IPS-NIHi7 (cell line): ENCODE measurements at regions not wholly inside any gene's neighbourhood (a gene's known extent, or its start where the extent isn't known, plus 50 kb on each side); places are given as distances from the start of the nearest gene placed in this dataset.
A peak's percentile ranks its signal among the peaks of the same experiment; 100 is the strongest.
"Not testable (repeated sequence)": the region's sequence is repeated elsewhere in the genome, so short reads cannot be mapped to it uniquely, and the experiment has no call there.

ENCODE experiments used
- DNase-seq: peaks from one replicate; pipeline ENCODE4 v3.0.0; 2012; ENCODE audit warnings: mixed read lengths; ENCODE audit errors: extremely low spot score

DNA sequence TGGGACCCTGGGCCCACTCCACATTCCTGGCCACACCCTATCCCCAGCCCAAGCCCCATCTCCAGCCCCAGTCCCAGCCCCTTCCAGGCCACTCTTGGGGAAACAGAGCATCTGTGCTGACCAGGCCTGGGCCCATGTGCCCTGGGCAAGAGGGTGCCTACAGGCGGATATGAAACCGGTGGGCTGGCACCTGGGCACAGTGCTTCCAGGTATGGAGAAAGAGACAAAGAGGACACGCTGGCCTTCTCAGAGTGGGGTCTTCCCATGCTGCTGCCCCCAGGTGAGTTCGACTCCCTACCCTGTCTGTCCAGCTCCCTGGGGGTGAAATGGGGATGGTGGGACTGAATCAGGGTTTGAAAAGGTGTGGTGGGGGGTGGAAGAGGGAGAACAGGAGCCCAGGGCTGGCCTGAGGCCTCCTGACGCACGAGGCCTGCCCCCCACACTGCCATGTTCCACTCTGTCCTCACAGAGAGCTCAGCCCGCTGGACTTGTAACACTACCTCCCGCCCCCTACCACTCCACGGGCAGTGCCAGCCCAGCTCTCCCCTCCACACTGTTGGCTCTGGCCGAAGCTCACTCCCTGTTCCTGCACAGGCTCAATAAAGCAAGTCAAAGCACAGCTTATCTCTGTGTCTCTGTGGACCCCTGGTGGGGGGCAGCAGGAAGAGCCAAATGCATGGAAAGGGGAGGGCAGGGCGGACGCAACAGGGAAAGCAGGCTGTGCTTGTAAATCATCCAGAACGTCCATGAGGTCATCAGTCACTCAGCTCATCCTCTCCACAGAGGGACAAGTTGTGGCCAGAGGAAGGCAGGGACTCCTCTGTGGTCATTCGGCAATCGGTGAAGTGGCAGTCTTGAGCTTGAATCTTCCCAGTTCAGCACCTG, 71.1 kb upstream of the TMEM97 start:
- DNase-seq, result peak; percentile 30

GRCh38 chr17:28249706-28250105, 69.3 kb upstream of the TMEM97 start:
- DNase-seq, result no peak

- no peak for DNase-seq
Measured at GRCh38 chr17:28252436-28252835, 66.6 kb upstream of the TMEM97 start.

- DNase-seq, result no peak
Measured at GRCh38 chr17:28253663-28254062, 65.3 kb upstream of the TMEM97 start.

DNA sequence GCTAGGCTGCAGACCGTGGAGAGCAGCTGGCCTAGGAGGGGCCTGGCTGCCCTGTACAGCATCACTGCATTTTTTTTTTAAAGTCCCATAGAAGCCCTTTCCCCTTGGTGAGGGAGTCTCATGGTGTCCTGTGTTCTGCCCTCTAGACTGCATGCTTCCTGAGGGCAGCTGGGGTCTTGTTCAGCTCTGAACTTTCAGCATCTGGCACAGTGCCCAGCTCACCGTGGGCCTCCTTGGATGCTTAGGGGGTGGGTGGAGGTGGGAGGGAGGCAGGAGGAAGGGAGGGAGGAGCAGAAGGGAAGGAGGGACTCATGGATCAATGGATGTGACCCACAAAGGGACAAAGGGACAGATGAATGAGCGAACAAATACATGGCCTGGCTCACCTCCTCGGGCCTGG, 63.4 kb upstream of the TMEM97 start:
- DNase-seq, result no peak

DNA sequence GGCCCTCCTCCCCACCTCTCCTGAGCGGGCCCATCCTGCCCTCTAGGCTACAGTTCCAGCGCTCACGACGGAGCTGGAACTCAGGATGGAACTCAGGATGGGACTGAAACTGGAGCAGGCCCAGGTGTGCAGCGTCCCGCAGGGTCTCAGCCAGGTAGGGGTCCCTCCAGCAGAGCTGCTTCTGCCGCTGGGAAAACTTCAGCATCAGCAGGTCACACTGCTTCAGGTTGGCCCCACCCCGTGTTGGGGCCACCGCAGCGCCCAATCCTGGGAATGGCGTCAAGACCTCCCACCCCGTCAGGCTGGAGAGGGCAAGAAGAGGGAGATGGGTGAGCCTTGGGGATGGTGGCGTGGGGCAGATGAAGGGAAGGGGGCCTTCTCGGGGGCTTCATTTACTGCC, 62.6 kb upstream of the TMEM97 start:
- no peak for DNase-seq

DNA sequence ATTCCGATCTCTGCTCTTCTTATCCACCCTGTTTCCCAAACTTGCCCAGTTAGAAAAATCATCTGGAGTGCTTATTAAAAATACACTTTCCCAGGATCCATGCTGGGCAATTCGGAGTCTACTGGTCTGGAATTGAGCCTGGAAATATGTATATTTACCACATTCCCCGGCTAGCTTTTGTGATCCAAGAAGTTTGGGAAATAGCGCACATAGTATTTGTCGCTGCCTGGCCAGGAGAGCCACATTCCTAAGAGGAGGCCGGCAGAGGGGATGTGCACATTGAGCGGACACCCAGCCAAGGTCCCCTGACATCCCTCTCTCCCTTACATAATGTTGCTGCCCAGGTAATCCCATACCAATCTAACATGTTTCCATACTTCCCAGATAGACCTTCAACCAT, 62.1 kb upstream of the TMEM97 start:
- no peak for DNase-seq

DNA sequence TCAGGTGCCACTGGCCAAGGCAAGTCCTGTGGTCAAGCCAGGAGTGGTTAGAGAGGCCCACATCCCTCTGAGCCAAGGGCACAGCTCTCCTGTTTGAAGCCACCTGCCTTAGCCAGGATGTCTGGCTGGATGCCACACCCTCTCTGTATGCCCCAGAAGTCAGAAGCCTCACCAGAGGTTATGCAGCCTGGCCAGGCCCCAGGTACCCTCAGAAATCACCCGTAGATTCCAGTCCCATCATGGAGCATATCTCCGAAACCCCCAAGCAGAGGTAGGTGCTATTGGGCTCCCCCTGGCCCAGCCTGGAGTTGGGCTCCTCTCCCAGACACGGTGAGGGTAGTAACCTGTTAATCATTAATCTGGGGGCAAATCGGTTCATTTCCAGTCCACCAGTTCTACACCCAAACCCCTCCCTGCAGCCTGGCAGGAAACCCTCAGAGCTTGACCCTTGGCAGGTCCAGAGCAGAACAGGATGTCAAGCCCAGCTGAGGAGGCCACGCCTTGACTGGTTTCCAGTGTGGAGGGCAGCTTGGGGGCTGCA, 60.6 kb upstream of the TMEM97 start:
- DNase-seq, result no peak

GRCh38 chr17:28261219-28261618, 57.8 kb upstream of the TMEM97 start:
- no peak for DNase-seq

- DNase-seq, result not testable (repeated sequence)
Measured at GRCh38 chr17:28262123-28262745, 56.8 kb upstream of the TMEM97 start.

DNA sequence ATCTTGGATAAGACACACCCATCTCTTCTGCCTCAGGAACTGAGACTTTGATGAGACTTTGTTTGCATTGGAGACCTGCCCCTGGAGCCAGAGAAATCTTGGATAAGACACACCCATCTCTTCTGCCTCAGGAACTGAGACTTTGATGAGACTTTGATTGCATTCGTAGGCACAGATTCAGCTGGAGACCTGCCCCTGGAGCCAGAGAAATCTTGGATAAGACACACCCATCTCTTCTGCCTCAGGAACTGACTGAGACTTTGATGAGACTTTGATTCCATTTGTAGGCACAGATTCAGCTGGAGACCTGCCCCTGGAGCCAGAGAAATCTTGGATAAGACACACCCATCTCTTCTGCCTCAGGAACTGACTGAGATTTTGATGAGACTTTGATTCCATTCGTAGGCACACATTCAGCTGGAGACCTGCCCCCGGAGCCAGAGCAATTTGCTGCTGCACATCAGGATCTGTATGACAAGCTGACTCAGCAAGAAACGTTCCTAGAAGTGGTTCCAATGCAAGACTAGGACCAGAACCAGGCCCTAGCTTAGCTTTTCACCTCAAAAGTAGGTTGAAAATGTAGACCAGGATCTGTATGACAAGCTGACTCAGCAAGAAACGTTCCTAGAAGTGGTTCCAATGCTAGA, 54.0 kb upstream of the TMEM97 start:
- DNase-seq, result not testable (repeated sequence)

DNA sequence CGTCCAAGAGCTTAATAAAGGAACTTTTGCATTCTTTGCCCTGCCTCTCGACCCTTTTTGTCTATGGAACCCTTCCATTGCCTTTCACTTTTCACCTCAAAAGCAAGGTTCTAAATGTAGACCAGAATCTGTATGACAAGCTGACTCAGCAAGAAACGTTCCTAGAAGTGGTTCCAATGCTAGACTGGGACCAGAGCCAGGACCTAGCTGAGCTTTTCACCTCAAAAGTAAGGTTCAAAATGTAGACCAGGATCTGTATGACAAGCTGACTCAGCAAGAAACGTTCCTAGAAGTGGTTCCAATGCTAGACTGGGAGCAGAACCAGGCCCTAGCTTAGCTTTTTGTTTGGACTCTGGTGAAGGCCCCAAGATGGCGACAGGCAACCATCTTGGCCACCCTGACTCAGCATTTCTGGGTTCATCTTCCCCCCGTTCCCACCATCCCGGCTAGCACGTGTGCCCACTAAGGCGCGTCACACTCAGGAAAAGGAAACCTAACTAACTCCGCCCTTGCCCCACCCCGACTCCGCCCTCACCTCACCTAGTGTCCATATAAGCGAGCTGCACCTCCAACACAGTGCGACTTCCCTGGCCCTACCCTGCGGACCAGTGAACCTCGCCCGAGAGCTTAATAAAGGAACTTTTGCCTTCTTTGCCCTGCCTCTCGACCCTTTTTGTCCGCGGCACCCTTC, 53.0 kb upstream of the TMEM97 start:
- DNase-seq, result not testable (repeated sequence)

DNA sequence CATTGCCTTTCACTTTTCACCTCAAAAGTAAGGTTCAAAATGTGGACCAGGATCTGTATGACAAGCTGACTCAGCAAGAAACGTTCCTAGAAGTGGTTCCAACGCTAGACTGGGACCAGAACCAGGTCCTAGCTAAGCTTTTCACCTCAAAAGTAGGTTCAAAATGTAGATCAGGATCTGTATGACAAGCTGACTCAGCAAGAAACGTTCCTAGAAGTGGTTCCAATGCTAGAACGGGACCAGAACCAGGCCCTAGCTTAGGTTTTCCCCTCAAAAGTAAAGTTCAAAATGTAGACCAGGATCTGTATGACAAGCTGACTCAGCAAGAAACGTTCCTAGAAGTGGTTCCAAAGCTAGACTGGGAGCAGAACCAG, 52.5 kb upstream of the TMEM97 start:
- DNase-seq, result not testable (repeated sequence)

GRCh38 chr17:28266926-28267719, 51.9 kb upstream of the TMEM97 start:
- DNase-seq, result not testable (repeated sequence)

GRCh38 chr17:28267720-28268609, 51.0 kb upstream of the TMEM97 start:
- no peak for DNase-seq

GRCh38 chr17:28268610-28269313, 50.2 kb upstream of the TMEM97 start:
- DNase-seq, result no peak
